Cardiac fibroblast (primary cell): ENCODE measurements at regions not wholly inside any gene's neighbourhood (a gene's known extent, or its start where the extent isn't known, plus 50 kb on each side); places are given as distances from the start of the nearest gene placed in this dataset.

Source experiments
- DNase-seq, 2 donors: peaks; one replicate each; pipeline versions ENCODE4 v3.0.0 to v3.0.0-alpha.2; 2010; ENCODE audit warnings: low read depth in 2 of 2
- H3K4me3 ChIP-seq, 2 donors: replicated peaks in 1 of 2; 1 replicate in 1 of 2; 2 replicates in 1 of 2; pipeline ENCODE4 v1.5.1; 2011; ENCODE audit warnings: low read depth in 2 of 2, low read length in 2 of 2, mild to moderate bottlenecking in 2 of 2, moderate library complexity in 1 of 2
- TF ChIP-seq, protein P1 (sequence below): IDR thresholded peaks from one replicate; pipeline ENCODE4 v1.5.1; 2011; ENCODE audit warnings: low read depth, mild to moderate bottlenecking, low read length, inconsistent platforms

DNA sequence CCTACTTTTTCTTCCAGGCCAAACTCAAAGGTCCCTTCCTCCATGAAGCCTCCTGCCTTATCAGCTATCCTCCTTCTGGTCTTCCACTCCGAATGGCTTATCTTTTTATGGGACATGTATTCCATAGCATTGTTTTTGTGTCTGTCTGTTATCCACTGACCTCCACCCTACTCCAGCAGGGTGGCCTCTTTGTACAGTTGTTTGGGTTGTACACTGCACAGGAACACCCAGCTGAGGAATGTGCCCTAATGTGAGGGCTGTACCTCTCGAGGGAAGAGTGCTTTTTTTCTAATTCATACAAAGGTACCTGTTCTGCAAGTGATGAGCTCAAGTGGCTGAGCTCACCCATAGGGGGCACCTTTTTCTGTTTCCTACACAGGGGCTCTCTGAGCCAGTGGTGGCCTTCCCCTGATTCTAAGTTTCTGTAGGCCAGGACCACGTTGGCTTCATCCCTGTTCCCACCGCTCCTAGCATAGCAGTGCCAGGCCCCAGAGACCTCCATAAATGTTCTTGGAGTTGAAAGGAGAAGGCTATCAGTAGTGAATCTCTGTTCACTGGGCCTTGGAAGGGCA is 108.2 kb downstream of the FOXD2 start:
- TF ChIP-seq, protein P1, sequence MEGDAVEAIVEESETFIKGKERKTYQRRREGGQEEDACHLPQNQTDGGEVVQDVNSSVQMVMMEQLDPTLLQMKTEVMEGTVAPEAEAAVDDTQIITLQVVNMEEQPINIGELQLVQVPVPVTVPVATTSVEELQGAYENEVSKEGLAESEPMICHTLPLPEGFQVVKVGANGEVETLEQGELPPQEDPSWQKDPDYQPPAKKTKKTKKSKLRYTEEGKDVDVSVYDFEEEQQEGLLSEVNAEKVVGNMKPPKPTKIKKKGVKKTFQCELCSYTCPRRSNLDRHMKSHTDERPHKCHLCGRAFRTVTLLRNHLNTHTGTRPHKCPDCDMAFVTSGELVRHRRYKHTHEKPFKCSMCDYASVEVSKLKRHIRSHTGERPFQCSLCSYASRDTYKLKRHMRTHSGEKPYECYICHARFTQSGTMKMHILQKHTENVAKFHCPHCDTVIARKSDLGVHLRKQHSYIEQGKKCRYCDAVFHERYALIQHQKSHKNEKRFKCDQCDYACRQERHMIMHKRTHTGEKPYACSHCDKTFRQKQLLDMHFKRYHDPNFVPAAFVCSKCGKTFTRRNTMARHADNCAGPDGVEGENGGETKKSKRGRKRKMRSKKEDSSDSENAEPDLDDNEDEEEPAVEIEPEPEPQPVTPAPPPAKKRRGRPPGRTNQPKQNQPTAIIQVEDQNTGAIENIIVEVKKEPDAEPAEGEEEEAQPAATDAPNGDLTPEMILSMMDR = no peak
- DNase-seq = no peak
- no peak overlapping the region for H3K4me3 ChIP-seq

DNA sequence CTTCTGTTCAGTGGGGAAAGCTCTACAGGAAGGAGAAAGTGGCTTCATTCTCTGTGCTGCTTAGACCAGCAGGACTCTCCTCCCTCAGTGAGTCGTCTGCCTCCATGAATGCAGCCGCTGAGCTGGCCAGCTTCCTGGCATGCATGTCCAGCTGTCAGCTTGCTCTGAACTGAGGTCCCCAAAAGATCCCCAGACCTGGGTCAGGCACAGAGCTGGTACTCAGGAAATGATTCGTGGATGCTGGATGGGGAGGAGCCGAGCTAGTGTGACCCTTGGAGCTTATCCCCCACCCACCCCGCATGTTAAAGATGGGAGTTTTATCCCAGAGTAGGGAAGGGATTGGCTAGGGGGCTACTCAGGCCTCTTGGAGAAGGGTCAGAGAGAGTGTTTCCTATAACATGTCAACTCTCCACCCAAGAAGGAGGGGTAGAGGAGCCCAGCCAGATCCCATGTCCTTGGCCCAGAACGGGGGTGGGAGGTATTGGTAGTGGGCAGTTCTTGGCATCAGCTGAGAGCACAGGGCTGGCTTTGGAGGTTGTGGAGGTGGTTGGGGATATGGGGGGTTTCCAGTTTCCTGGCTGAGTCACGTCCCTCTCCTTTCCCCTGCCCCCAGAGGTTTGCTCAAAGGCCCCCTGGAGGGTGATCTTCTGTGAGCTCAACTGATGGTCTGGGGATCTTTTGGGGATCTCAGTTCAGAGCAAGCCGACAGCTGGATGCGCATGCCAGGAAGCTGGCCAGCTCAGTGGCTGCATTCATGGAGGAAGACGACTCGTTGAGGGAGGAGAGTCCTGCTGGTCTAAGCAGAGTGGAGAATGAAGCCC is 110.1 kb downstream of the FOXD2 start:
- TF ChIP-seq, protein P1 = no peak
- DNase-seq = no peak
- no peak overlapping the region for H3K4me3 ChIP-seq

DNA sequence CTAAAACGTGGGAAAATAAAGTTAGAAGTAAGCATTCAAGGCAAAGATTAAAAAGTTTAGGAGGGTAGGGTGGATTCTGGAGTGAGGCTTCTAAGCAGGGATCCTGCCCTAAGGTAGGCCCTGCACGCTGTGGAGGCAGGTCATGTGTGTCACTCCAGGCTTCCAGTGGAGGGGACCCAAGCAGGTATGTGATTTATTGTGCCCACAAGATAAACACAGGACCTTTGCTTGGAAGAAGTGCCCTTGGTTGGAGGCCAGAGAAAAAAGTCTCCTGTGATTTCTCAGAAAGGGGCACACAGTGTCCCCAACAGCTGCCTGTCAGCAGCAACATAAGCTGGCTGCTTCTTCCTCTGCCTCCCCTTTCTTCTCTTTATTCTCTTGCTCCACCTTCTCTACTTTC is 110.8 kb downstream of the FOXD2 start:
- no peak overlapping the region for H3K4me3 ChIP-seq
- DNase-seq = no peak
- TF ChIP-seq, protein P1 = no peak

DNA sequence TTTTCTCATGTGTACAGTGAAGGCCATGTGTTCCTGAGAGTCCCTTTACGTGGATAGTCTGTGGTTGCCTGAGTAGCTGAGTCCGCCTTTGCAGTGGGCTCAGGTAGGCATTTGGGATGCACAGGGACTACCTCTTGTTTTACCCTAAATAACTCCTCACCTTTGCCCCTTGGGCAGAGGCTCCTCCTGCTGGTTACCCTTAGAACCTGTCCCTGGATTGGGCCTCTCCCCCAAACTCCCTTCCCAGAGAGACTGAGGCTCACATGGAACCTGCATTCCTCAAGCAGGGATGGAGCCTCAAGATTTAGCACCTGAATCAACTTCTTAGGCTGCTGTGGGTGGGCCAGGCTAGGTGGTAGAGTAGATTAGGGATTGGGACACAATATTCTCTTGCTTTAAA is 111.7 kb downstream of the FOXD2 start:
- H3K4me3 ChIP-seq = no peak overlapping the region
- no peak for DNase-seq
- TF ChIP-seq, protein P1 = no peak

DNA sequence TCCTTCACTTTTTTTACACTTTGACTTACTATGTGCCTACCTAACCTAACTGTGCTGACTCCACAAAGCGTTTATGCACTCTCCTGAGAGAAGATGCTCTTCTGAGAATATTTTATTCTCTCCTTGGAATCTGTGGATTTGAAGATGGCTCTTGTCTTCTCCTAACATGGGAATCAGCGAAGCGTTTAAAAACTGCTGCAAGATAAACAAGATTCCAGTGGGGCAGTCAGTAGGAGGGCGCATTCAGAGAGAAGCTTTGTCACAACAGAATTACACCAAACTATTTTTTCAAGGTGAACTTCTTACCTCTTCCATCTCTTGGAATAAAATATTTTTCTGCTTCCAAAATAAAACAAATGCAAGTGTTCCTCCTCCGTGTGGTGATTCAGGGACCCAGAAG is 113.1 kb downstream of the FOXD2 start:
- no peak for DNase-seq
- TF ChIP-seq, protein P1 = no peak
- no peak overlapping the region for H3K4me3 ChIP-seq

DNA sequence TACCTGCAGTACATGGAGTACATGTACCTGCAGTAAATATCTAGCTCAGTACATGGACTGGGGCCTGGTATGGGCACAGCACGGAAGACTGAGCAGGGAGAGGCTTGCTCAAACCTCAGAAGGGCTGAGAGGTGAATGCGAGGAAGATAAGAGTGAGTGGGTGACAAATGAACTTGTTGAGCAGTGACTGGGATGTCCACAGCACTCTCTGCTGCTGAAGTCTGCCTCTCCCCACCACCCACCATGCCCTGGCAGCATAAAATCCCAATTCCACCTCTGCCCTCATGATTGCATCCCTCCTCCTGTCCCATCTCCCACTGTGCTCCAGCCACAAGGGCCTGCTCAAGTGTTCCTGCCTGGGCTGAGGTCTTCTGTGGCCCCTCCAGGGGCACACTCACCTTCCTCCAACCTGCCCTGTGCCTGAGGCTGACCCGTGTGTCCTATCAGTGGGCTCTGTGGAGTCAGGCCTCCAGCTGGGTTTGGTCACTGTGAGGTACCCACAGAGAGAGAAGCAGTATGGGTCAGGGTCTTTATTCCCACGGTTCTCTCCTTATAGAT is 114.2 kb downstream of the FOXD2 start:
- TF ChIP-seq, protein P1 = no peak
- no peak overlapping the region for H3K4me3 ChIP-seq
- no peak for DNase-seq
